Brain pericyte (primary cell): ENCODE measurements at regions not wholly inside any gene's neighbourhood (a gene's known extent, or its start where the extent isn't known, plus 50 kb on each side); places are given as distances from the start of the nearest gene placed in this dataset.

ENCODE experiments used
- DNase-seq: peaks from one replicate; pipeline ENCODE4 v3.0.0-alpha.2; 2012; ENCODE audit warnings: low read depth, low spot score

- DNase-seq, result no peak
These were observed 139.8 kb upstream of the GSE1 start for GRCh38 chr16:85473323-85473722.

- DNase-seq, result no peak
These were observed 139.1 kb upstream of the GSE1 start for GRCh38 chr16:85473909-85474620.

DNA sequence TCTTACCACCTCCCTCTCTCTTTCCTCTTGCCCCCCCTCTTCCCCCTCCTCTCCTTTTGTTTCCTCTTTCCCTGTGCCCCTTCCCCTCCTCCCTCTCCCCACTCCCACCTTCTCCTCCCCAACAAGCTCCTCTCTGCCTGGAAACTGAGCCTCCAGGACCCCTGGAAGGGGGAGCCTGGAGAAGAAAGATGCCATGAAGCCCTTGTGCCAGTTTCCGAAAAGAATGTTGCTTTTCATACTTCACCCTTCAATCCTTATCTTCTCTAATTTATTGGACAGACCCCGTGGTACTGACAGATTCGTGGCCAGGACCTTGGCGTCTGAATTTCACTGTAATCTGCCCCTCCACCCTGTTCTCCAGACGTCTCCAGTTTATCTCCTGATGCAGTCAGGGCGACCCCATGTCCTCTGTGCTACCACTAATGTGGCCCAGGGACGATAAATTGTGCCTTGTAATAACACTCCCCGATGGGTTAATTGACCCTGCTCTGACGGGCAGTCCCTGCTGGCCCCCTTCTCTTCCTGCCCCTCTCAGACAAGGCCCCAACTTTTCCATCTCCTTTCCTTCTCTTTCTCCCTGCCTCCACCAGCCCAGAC, 138.4 kb upstream of the GSE1 start:
- DNase-seq, result no peak

DNA sequence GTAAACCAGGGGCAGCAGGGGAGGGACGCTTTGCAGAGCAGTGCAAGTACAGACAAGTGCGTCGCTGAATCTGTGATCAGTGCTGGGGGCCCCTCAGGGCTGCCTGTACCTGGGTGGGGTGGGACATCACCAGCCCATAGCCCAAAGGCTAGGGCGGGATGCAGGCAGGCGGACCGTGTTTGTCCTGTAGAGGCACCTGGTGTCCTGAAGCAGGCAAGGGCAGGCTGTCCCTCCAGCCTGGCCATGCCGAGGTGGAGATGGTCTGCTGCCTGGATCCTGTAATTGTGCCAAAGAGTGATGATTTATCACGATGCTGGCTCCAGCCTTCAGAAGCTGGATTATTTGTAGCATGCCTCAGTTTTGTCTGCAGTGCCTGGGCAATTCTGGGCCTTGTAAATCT, 137.9 kb upstream of the GSE1 start:
- no peak for DNase-seq

GRCh38 chr16:85475691-85476300, 137.3 kb upstream of the GSE1 start:
- DNase-seq, result no peak

- no peak for DNase-seq
These were observed 136.7 kb upstream of the GSE1 start for GRCh38 chr16:85476389-85476788.

DNA sequence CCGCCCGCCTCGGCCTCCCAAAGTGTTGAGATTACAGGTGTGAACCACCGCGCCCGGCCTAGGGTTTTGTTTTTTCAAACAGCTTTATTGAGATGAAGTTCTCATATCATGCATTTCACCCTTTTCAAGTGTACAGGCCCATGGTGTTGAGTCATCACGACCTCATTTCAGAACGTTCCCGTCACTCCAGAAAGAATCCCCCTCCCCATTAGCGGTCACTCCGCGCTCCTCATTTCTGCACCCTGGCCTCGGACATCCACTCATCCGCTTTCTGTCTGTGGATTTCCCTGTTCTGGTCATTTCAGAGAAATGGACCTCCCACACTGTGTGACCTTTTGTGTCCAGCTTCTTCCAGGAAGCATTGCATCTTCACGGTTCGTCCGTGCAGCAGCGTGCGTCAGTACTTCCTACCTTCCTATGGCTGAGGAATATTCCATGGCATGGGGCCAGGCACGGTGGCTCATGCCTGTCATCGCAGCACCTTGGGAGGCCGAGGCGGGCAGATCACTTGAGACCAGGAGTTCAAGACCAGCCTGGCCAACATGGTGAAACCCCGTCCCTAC, 135.2 kb upstream of the GSE1 start:
- no peak for DNase-seq

- no peak for DNase-seq
These were observed 133.0 kb upstream of the GSE1 start for GRCh38 chr16:85479972-85480726.

DNA sequence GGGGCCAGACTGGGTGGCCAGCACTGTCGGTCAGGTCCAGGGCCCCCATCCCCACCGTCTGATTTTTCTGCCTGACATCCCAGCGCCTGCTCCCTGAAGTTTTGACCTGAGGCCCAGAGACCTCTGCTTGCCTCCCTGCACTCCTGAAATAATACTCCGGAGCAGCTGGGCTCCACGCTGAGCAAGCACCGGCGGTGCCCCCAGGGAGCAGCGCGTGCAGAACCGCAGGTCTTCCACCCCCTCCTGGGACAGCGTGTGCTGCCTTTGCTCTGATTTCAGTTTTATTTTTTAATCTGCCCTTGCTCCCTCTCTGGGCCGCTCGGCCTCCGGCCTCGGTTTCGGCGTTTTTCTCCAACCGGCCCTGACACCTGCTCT, 132.4 kb upstream of the GSE1 start:
- DNase-seq, result peak; percentile 34

GRCh38 chr16:85481206-85481605, 131.9 kb upstream of the GSE1 start:
- no peak for DNase-seq

DNA sequence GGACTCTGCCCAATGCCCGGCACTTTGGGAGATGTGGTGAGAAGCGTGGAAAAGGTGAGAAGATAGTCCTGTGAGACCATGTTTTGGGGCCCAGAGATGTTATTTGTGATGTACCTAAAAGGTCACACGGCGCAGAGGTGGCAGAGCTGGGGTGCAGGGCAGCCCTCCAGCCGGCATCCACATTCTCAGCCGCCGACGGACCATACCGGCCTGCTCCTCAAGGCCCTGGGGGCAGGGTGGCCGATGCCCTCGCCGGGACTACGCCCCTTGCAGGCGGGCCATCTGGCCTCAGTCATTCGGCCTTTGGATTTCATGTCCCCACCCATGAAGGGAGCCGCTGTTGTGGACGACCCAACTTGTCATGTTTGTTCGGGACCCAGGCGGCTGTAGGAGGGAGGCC, 131.4 kb upstream of the GSE1 start:
- no peak for DNase-seq

DNA sequence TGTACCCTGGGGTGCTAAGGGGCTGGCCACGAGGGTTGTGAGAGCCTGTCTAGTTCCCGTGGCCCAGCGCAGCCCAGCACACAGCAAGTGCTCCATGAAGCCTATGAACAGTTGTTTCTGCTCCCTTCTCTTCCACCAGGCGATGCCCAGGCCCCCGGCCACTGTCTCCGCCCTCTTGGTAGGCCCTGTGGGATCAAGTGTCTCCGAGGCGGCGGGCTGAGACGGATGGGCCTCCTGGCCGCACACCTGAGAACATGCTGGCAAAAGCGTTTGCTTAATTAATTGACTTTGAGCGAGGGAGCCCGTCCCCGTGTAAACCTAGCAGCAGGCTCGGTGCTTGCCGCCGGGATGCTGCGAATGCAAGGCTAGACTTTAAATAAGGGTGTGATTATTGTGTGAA, 129.7 kb upstream of the GSE1 start:
- DNase-seq, result no peak

DNA sequence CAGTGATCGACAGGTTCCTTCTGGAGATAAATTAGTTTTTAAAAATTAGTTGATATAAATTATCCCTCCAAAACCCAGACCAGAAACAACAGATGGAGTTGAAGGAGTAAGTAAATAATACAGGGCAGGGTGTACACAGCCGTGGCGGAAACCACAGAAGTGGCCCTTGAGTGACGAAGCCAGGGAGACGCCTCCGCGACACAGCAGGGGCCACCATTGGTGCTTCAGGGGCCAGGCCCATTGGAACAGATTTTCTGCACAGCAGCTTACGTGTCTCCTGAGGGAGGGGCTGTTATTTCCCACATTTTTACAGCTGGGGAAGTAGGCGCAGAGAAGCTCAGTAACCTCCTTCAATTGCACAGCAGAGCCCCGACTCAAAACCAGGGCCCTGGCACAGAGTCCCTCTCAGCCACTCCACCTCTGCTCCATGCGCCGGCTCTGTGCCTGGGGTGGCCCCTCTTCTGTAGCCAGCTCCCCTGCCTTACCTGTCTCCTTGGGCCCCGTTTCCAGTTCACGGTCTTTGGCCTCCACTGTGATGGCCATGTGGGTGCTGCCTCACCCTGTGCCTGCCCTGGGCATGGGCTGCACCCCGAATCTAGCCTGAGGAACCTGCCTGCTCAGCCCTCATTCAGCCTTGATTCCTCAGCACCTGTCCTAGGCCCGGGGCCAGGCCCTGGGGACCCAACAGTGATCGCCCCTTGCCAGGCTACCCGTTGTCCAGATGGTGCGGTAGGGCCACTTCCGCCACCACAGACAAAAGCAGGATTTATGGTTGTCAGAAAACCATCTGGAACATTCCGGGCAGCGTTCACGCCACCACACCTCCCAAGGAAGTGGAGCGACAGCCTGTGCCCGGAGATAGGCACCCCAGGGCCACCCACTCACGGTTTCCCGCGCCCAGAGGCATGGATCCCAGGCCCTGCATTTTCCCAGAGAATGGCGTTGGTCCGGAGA, 128.5 kb upstream of the GSE1 start:
- DNase-seq, result no peak

GRCh38 chr16:85485379-85485778, 127.7 kb upstream of the GSE1 start:
- no peak for DNase-seq

- DNase-seq, result no peak
These were observed 126.7 kb upstream of the GSE1 start for GRCh38 chr16:85486256-85486915.

DNA sequence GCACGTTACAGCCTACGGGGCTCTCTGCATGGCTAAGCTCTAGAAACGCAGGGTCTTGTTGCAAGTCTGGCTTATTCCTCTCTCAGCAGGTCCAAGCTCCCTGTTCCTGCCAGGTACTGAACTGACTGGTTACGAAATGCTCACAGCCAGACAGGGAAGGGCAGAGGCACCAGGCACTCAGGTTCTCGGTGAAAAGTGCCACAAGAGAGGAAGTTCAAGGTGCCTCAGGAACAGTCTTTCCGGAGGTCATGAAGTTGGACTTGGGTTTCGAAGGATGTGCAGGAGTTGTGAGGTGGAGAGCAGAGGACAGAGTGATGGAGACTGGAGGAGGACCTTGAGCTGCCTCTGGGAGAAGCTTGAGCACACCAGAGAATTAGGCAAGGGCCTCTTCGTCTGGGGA, 124.7 kb upstream of the GSE1 start:
- DNase-seq, result no peak

GRCh38 chr16:85490407-85491057, 122.6 kb upstream of the GSE1 start:
- DNase-seq, result no peak

DNA sequence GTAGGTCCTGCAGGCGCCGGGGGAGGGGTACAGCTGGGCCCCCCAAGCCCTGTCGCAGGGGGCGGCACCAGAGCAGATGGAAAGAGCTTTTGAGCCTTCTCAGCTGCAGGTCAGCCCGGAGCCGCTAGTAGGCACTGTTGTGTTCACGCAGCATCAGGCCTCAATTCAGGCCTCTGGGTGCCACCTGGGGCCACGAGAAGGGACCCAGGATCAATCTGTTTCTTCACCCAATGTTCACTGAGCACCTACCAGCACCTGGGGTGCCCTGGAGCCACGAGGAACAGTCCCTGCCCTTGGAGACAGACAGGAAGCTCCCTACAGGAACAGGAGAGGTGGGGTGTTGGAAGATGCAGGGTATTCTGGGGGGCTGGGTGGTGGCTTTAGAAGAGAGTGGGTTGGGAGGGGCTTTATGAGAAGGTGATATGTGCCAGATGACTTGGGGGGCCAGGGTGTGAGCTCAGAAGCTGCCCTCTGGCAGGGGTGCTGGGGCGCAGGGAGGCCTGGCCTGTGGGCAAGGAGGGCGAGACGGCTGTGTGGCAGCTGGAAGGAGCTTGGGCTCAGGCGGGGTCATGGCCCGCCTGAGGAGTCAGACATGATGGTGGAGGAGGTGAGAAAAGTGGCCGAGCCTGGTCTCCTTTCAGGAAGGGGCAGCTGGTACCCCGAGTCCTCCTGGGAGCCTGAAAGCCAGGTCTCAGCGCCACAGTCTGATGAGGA, 121.9 kb upstream of the GSE1 start:
- DNase-seq, result no peak

DNA sequence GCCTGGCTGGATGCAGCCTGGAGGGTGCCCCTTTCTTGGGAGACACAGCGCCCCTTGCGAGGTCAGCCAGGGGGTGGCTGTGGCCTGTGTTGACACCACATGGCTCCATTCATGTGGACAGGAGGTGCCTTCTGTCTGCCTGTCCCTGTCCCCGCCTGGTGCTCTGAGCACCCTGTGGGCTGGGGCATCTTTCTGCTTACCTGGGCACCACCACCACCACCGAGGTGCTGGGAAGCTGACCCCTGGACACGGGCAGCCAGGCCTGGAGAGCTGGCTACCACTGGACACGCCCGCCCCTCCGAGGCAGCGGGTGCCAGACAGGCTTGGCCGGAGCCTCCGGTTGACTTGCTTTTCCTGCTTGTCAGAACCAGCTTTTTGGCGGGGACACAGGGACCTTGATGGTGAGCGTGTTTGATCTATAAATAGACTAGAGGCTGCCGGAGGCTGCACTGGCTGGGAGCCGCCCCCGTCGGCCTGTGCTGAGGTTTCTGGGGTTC, 121.3 kb upstream of the GSE1 start:
- no peak for DNase-seq
